ENCODE measurements at regions not wholly inside any gene's neighbourhood (a gene's known extent, or its start where the extent isn't known, plus 50 kb on each side); places are given as distances from the start of the nearest gene placed in this dataset.
"Not testable (repeated sequence)": the region's sequence is repeated elsewhere in the genome, so short reads cannot be mapped to it uniquely, and the experiment has no call there.

DNA sequence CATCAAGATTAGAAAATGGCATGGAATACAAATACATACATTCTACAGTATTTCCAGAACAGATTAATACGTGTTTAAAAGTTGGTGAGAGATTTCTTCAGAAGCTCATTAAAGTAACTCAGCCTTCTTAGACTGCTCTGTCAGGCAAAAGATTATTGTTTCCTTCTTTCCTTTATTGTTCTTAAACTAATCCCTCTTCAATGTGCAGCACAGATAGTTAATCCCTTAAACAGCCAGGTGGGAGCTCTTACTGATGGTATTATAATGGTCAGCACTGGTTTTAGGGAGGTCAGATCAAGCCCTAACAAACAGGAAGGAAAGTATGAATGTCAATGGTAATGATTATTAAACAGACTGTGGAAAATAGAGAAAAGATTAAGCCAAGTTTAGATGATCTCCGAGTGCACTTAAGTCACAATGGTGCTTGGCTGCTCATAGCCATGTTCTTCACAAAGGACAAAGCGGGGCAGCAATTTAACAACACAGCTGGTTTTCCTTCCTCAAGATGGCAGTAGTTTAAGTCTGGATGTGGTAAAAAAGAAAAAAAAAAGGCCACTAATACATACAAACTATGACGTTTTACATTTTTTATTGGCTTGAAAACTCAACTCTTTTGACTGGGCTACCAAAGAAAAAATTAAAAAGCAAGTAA lies 992.6 kb downstream of the PCDH9 start:
- DNase-seq (ENCODE audit: low spot score) = no peak

DNA sequence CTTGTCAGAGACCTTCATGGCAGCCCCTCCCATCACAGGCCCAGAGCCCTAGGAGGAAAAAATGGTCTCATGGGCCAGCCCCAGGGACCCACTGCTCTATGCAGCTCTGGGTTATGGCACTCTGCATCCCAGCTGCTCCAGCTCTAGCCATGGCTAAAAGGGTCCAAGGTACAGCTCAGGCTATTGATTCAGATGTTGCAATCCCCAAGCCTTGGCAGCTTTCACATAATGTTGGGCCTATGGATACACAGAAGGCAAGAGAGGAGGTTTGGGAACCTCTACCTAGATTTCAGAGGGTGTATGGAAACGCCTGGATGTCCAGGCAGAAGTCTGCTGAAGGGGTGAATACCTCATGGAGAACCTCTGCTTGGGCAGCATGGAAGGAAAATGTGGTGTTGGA lies 996.0 kb downstream of the PCDH9 start:
- DNase-seq (ENCODE audit: low spot score) = no peak

DNA sequence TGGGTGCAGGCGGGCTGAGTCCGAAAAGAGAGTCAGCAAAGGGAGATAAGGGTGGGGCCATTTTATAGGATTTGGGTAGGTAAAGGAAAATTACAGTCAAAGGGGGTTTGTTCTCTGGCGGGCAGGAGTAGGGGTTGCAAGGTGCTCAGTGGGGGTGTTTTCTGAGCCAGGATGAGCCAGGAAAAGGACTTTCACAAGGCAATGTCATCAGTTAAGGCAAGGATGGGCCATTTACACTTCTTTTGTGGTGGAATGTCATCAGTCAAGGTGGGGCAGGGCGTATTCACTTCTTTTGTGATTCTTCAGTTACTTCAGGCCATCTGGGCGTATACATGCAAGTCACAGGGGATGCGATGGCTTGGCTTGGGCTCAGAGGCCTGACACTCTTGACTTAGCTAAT lies 998.2 kb downstream of the PCDH9 start:
- DNase-seq (ENCODE audit: low spot score) = not testable (repeated sequence)

DNA sequence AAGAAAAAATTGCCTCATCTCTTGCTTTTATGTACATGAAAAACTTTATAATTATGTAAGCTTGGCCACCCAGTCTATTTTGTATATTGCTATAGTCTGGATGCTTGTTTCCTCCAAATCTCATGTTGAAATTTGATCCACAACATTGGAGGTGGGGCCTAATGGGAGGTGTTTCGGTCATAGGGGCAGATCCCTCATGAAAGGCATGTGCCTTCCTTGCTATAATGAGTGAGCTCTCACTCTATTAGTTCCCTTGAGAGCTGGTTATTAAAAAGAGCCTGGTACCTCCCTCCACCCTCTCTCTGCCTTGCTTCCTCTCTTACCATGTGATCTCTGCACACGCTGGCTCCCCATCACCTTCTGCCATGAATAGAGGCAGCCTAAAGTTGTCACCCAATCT lies 1005.1 kb downstream of the PCDH9 start:
- no peak for DNase-seq (ENCODE audit: low spot score)

DNA sequence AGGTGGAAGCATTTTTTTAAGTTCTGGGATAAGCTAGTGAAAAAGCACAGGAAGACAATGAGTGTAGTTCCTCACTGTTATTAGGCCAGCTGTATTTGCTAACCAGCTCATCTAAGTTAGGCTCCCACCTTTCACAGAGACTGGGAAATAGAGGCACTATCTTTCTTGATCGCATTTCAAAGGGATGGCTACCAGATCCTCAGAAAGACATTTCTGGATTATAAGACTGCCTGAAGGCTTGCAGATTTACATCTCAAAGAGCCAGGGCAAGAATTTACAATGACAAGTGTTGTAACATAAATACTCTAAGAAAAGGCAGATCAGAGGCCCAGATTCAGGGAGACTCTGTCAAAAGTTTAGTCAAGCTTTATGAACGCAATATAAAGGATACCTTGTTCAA lies 1005.5 kb downstream of the PCDH9 start:
- no peak for DNase-seq (ENCODE audit: low spot score)

DNA sequence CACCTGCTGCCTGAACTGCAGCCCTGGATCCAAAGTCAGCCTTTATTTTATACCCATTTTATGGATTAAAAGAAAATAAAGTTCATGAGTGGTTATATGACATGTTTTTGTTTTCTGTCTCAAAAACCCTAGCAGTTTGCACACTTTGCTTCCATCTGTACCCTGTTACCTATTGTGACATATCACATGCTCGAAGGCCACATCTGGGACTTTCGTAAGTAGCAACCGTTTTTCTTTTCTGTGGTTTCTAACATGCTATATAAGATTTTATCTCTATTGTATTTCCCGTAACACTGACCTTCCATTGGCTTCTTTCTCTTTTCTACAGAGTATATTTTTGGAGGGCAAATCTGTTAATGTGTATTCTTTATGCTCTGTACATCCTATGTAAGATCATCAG lies 1007.2 kb downstream of the PCDH9 start:
- DNase-seq (ENCODE audit: low spot score) = no peak

DNA sequence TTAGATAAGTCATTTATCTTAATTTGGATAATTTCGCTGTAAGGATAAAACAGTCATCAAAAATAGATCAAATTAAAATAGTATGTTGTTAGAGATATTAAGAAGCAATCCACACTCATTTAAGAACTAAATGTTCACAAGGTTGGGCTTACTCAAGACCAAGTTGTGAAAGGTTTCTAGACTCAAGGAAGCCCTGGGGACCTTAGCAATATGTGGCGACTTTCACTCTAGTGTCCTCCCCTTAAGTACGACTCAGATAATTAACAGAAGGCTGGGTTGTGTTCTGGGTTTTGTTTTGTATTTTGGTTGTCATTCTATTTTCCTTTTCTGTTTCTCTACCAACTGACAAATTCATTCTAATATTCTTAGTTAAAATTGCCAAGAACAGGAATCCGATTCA lies 1008.0 kb downstream of the PCDH9 start:
- no peak for DNase-seq (ENCODE audit: low spot score)

DNA sequence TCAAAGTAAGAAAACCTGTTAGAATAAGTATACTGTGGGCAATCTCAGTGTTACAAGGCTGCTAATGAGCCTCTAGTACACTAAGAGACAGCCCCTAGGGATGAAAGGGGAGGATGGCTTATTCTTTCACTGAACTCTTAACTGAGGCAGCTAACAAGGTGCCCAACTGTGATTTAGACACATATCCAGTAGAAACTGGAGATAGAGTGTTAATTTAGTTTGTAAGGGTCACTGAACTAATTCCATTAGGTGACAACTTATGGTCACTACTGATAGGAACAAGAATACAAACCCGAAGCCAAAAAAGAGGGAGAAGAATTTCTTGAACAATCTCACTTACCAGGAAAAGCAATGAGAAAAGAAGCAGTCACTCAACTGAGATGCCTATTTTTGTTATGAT lies 1010.6 kb downstream of the PCDH9 start:
- no peak for DNase-seq (ENCODE audit: low spot score)

DNA sequence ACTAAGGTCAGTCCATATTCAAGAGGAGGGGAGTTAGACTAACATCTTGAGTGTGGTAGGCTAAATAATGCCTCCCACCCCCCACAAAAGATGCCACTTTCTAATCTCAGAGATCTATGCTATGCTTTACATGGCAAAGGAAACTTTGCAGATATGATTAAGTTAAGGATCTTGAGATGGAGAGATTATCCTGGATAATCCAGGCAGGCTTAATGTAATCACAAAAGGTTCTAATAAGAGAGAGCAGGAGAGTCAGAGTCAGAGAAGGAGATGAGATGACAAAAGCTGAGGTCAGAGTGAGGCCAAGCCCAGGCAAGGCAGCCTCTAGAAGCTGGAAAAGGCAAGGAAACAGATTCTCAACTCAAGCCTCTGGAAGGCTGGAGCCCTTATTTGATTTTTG lies 1011.6 kb downstream of the PCDH9 start:
- no peak for DNase-seq (ENCODE audit: low spot score)

DNA sequence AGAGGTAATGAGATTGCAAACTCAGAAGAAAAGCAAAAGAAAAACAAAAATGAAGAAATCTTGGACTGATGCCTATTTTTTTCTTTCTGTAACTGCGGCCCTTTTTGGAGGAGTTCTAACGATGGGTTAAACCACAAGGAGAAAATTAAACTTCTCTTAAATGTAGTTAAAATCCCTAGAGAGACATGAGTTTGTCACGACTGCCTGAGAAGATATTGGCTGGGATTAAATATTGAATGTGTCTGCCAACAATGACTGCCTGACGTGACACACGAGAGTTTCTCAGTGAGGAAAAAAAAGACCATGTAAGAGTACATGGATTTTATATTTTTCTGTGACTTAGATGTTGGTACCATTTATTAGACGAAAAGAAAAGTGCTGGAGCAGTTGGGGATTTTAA lies 1013.4 kb downstream of the PCDH9 start:
- no peak for DNase-seq (ENCODE audit: low spot score)

DNA sequence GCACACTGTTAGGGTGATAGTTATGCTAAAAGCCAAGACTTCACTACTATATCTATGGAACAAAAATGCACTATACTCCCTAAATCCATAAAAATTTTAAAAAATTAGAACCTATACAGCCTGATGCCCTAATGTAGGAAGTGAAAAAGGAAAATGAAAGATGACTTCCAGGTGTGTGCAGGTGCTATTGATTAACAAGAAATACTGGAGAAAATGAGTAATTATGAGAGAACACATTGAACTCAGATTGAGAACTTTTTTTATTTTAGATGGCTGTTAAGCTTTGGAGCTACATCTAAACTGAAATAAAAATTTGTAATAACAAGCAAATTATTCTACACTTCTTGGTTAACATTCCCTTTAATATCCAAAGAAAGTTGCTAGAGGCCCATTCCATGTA lies 1015.7 kb downstream of the PCDH9 start:
- DNase-seq (ENCODE audit: low spot score) = no peak

DNA sequence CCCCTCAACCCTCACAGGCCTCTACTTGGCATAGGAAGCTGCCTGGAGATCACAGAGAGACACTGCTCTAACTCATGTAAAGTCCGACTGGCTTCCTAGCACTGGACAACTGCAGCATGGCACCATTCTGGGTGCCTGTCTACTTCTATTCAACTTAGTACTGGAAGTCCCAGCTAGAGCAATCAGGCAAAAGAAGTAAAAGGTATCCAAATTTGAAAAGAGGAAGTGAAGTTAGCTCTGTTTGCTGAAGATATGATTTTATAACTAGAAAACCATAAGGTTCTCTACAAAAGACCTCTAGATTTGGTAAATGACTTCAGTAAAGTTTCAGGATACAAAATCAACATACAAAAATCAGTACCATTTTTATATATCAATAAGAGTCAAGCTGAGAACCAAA lies 1017.6 kb downstream of the PCDH9 start:
- no peak for DNase-seq (ENCODE audit: low spot score)

DNA sequence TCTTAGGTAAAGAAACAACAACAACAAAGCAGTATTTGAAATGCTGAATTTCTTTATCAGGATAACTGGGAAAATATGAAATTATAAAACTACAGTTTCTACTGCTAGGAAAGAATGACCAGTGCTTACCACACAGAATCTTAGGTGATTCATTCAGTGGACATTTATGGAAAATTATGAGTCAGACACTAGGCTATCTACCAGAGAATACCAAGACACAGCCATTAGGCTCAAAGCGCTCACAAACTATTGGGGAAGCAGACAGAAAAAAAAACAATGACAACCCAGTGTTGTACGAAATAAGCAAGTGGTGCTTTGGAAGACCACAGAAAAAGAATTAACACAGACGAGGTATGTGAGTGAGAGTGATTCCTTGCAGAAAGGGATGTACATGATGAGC lies 1019.5 kb downstream of the PCDH9 start:
- no peak for DNase-seq (ENCODE audit: low spot score)

DNA sequence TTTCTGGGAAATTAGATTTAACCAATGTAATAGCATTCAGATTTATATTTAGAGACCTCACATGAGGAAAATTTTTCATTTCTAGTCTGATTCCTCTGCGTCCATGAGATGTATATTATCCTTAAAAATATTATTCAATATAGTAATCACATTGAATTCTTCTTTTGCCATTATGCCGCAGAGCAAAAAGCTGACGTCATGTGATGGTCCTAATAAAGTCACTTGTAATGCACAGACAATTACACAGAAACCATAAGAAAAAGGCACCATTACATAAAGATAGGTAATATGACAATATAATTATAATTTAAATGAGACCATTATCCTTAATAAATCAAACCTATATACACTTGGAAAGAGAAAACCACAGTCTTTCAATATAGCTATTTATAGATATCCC lies 1021.5 kb downstream of the PCDH9 start:
- DNase-seq (ENCODE audit: low spot score) = no peak

DNA sequence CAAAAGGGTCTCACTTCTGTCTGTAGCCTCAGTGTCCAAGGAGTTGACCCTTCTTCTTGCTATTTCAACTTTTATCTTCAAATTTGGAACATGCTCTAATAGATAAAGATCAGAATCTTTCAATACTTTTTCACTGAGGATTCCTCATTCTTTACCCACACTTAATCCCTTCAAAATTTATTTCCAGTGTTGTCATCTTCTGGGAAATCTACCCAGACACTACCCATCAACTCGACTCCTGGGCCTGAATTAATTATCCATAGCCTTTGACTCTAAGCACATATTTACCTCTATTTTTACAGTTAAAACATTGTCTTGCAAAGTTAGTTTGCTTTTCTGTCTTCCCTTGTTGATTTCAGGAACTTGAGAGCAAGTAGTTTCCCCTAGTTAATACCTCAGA lies 1022.5 kb downstream of the PCDH9 start:
- no peak for DNase-seq (ENCODE audit: low spot score)

DNA sequence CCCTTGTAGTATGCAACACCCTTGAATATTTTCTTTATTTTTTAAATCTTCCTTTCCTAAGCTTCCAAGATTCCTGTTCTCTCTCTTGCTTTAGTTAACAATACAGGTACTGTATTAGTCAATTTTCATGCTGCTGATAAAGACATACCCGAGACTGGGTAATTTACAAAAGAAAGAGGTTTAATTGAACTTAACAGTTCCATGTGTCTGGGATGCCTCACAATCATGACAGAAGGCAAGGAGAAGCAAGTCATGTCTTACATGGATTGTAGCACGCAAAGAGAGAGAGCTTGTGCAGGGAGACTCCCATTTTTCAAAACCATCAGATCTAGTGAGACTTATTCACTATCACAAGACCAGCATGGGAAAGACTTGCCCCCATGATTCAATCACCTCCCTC lies 1024.3 kb downstream of the PCDH9 start:
- DNase-seq (ENCODE audit: low spot score) = no peak

DNA sequence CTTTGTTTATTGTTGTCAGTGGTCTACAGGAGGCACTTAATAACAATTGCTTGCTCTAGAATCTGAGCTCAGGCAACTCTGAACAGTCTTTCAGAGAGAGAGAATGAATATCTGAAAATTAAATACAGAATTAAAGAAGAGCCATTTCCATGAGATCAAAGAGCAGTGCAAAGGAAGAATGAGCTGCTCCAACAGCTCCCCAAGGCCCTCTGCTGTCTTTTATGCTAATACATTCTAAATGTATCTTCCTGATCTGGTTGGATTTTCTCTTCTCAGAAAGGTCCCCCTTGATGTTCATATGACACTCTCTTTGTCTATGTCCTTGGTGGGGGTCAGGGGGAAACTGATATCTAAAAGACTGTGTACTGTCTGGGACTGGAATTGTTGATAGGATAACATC lies 1029.6 kb downstream of the PCDH9 start:
- DNase-seq (ENCODE audit: low spot score) = no peak

DNA sequence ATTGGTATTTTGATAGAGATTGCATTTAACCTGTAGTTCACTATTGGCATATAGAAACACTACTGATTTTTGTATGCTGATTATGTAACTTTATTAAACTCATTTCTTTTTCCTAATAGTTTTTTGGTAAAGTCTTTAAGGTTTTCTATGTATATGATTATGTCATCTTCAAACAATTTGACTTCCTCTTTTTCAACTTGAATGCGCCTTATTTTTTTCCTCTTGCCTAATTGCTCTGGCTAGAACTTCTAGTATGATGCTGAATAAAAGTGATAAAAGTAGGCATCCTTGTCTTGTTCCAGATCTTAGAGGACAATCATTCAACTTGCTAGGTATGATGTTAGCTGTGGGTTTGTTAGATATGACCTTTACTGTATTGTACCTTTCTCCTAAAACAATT lies 1034.9 kb downstream of the PCDH9 start:
- no peak for DNase-seq (ENCODE audit: low spot score)

DNA sequence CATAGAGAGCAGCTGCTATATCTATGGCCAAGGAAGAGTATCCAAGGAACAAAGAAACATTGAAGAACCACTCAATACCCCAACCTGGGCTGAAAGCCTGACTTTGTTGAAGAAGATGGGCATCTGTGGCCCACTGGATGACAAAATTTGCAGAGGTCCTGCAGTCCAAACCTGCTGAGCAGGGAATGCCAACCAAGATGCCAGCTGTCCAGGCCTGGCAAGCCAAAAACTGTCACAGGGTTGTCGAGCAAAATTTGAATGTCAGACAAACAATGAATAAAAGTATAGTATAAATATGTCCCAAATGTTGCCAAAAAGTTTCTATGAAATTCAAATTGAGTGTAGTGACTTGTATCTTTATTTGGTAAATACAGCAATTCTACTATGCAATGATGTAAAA lies 1040.2 kb downstream of the PCDH9 start:
- no peak for DNase-seq (ENCODE audit: low spot score)

DNA sequence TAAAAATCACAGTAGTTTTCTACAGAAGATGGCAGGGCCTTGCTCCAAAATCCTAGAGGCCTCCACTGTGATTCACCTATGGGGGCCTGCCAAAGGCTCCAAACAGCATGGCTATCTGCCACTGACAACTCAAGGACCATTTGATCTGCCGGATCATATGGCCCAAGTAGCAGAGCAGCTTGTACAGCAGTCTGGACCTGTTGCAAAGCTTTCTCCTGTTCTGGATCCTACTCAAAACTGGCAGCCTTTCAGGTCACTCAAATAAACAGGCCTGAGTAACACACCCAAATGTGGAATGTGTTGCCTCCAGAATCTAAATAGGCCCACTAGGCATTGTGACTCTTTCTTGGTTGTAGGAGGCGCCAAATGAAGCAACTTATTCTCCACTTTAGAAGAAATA lies 1049.3 kb downstream of the PCDH9 start:
- peak; percentile 30 for DNase-seq (ENCODE audit: low spot score)

DNA sequence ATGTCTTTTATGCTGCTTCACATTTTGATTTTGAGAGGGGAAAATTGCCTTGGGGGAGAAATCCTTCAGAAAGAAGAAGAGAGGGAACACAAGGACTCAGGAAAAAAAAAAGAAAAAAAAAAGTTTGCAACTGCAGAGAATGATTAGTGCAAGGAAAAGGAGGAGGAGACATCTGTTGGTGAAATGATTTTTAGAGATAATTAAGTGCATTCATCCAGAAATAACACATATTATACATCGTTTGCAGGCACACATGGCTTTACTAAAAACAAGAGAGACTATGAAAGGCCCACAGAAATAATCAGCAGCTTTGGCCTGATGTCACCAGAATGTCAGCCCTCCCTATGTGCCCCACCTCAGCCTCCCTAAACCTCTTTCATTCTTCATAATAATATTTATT lies 1058.2 kb downstream of the PCDH9 start:
- DNase-seq (ENCODE audit: low spot score) = no peak

DNA sequence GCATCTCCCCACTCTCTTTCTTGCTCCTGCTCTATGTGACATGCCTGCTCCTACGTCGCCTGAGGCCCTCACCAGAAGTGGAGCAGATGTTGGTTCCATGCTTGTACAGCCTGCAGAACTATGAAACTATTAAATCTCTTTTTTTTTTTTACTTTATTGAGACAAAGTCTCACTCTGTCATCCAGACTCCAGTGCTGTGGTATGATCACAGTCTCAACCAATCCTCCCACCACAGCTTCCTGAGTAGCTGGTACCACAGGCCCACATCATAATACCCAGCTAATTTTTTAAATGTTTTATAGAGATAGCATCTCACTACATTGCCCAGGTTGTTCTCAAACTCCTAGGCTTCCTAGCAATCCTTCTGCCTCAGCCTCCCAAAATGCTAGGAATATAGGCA lies 1067.7 kb downstream of the PCDH9 start:
- DNase-seq (ENCODE audit: low spot score) = no peak

DNA sequence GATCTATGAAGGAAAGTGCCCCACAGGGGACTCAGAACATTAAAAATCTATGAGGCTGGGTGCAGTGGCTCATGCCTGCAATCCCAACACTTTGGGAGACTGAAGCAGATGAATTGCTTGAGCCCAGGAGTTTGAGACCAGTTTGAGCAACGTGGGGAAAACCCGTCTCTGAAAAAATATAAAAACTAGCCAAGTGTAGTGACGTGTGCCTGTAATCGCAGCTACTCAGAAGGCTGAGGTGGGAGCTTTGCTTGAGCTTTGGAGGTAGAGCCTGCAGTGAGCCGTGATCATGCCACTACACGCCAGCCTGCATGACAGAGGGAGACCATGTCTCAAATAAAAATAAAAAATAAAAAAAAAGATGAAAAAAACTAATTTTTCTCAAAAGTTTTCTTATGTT lies 1070.6 kb downstream of the PCDH9 start:
- DNase-seq (ENCODE audit: low spot score) = no peak

DNA sequence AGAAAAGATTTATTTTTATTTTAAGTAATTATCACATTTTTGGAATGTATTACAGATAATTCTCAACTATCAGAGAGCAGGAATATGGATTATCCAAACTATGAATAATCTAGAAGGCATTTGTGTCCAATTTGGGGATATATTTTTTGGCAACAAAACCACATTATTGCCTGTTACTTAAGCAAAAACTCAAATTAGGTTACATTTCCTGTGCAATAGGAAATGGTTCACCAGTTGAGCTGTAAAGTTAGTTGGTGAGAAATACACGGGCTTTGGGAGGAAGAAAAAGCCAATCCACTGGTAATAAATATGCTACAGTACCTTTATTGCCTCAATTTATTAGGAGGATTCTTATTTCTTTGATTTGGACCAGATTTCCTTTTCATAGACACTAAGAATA lies 1075.2 kb downstream of the PCDH9 start:
- DNase-seq (ENCODE audit: low spot score) = no peak

DNA sequence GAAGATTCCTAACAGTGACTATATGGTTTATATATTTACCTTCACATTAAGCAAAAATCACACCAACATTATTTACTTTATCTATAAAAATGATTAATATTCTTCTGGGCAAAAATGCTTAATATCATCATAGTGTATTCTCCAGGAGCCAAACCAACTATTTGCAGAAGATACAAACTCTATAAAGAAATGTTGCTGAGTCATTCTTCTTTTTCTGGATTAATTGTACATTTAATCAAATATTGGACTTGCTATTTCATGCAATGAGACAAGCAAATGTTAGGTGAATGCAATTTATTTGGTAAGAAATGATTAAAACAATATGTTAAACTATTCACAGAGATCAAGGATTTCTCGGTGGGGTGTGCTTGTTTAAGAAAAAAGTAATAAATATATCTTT lies 1075.8 kb downstream of the PCDH9 start:
- DNase-seq (ENCODE audit: low spot score) = no peak
